ENCODE measurements at regions not wholly inside any gene's neighbourhood (a gene's known extent, or its start where the extent isn't known, plus 50 kb on each side); places are given as distances from the start of the nearest gene placed in this dataset.

DNA sequence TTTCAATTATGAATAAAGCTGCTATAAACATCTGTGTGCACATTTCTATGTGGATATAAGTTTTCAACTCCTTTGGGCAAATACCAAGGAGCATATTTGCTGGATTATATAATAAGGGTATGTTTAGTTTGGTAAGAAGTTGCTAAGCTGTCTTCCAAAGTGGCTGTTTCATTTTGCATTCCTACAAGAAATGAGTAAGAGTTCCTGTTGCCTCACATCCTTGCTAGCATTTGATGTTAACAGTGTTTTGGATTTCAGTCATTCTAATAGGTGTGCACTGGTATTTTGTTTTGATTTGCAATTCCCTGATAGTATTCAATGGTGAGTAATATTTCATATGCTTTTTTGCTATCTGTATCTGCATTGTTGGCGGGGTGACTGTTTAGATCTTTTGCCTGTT, 120.7 kb upstream of the MDFIC2 start:
- TF ChIP-seq, protein P1, sequence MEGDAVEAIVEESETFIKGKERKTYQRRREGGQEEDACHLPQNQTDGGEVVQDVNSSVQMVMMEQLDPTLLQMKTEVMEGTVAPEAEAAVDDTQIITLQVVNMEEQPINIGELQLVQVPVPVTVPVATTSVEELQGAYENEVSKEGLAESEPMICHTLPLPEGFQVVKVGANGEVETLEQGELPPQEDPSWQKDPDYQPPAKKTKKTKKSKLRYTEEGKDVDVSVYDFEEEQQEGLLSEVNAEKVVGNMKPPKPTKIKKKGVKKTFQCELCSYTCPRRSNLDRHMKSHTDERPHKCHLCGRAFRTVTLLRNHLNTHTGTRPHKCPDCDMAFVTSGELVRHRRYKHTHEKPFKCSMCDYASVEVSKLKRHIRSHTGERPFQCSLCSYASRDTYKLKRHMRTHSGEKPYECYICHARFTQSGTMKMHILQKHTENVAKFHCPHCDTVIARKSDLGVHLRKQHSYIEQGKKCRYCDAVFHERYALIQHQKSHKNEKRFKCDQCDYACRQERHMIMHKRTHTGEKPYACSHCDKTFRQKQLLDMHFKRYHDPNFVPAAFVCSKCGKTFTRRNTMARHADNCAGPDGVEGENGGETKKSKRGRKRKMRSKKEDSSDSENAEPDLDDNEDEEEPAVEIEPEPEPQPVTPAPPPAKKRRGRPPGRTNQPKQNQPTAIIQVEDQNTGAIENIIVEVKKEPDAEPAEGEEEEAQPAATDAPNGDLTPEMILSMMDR (conservative IDR thresholded peaks at IDR 0.05; ENCODE audit: low read depth, low read length), result no peak
- no peak for TF ChIP-seq EZH2 (IDR thresholded peaks at IDR 0.05; ENCODE audit: borderline replicate concordance, low read depth, low read length, poor library complexity, severe bottlenecking)
